ENCODE measurements at regions not wholly inside any gene's neighbourhood (a gene's known extent, or its start where the extent isn't known, plus 50 kb on each side); places are given as distances from the start of the nearest gene placed in this dataset.

DNA sequence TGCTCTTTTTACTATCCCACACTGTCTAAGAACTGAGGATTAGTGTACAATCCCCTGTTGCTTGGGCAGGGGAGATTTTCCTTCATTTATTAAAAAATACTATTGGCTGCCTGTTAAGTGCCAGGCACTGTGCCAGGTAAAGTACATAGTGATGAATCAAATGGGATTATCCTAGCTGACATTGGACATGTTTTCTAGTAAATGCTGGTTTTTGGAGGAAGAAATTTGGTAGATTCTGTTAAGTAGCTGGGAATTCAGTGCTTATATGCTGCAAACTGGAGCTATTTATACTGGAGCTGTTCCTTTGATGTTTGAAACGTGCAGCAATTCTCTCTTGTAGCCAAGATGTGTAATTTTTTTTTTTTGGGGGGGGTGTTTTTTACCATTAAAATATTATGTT lies 299.6 kb downstream of the EMP1 start:
- Histone ChIP-seq H3K4me1 (ENCODE audit: control insufficient read depth, low read length) (no peaks in the 10 kb centered on the region), H4K20me1 (ENCODE audit: control insufficient read depth, insufficient read depth, low read depth, low read length) (no peaks in the 10 kb centered on the region), H3K4me3 (ENCODE audit: low read length) (no peak overlapping the region), H3K36me3 (ENCODE audit: control insufficient read depth, low read length) (no peaks in the 10 kb centered on the region), H3K27ac (ENCODE audit: low read depth, low read length) (no peak overlapping the region), H3K9me2 (replicated peaks; ENCODE audit: control insufficient read depth, low read length) (no peaks in the 10 kb centered on the region), H3K27me3 (ENCODE audit: control insufficient read depth, low read length) (no peaks in the 10 kb centered on the region), H3F3A (ENCODE audit: control insufficient read depth, insufficient read depth) (no peaks in the 10 kb centered on the region), H3K9me3 (ENCODE audit: control insufficient read depth, insufficient read depth, low read length) (no peaks in the 10 kb centered on the region), H3K4me2 (ENCODE audit: low read length) (no peak overlapping the region), H3K79me2 (ENCODE audit: control insufficient read depth, low read length) (no peaks in the 10 kb centered on the region)
- TF ChIP-seq, protein P1, sequence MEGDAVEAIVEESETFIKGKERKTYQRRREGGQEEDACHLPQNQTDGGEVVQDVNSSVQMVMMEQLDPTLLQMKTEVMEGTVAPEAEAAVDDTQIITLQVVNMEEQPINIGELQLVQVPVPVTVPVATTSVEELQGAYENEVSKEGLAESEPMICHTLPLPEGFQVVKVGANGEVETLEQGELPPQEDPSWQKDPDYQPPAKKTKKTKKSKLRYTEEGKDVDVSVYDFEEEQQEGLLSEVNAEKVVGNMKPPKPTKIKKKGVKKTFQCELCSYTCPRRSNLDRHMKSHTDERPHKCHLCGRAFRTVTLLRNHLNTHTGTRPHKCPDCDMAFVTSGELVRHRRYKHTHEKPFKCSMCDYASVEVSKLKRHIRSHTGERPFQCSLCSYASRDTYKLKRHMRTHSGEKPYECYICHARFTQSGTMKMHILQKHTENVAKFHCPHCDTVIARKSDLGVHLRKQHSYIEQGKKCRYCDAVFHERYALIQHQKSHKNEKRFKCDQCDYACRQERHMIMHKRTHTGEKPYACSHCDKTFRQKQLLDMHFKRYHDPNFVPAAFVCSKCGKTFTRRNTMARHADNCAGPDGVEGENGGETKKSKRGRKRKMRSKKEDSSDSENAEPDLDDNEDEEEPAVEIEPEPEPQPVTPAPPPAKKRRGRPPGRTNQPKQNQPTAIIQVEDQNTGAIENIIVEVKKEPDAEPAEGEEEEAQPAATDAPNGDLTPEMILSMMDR (IDR thresholded peaks at IDR 0.05; ENCODE audit: low read depth, low read length, poor library complexity, severe bottlenecking): no peak
- no peak for TF ChIP-seq EZH2phosphoT487 (IDR thresholded peaks at IDR 0.05; ENCODE audit: borderline replicate concordance, low read length)

DNA sequence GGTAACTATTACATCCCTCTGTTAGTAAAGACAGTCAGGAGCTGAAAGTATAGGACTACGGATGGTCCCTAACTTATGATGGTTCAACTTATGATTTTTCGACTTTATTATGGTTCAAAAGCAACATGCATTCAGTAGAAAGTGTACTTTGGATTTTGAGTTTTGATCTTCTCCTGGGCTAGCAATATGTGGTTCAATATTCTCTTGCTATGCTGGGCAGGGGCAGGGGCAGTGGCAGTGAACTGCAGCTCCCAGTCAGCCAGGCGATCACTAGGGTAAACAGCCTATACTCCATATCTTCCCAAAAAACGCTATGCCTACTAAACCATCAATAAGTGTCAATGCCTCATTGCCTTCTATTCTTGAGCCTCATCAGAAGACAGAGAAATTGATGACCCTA lies 292.7 kb downstream of the EMP1 start:
- H3K9me2 ChIP-seq (replicated peaks; ENCODE audit: control insufficient read depth, low read length): no peaks in the 10 kb centered on the region
- no peak overlapping the region for H3K4me3 ChIP-seq (ENCODE audit: low read length)
- H3K4me1 ChIP-seq (ENCODE audit: control insufficient read depth, low read length): no peaks in the 10 kb centered on the region
- no peaks in the 10 kb centered on the region for H3K27me3 ChIP-seq (ENCODE audit: control insufficient read depth, low read length)
- H3K79me2 ChIP-seq (ENCODE audit: control insufficient read depth, low read length): no peaks in the 10 kb centered on the region
- H4K20me1 ChIP-seq (ENCODE audit: control insufficient read depth, insufficient read depth, low read depth, low read length): no peaks in the 10 kb centered on the region
- TF ChIP-seq, protein P1 (IDR thresholded peaks at IDR 0.05; ENCODE audit: low read depth, low read length, poor library complexity, severe bottlenecking): no peak
- no peak for TF ChIP-seq EZH2phosphoT487 (IDR thresholded peaks at IDR 0.05; ENCODE audit: borderline replicate concordance, low read length)
- H3K27ac ChIP-seq (ENCODE audit: low read depth, low read length): no peak overlapping the region
- no peaks in the 10 kb centered on the region for H3K36me3 ChIP-seq (ENCODE audit: control insufficient read depth, low read length)
- no peaks in the 10 kb centered on the region for H3F3A ChIP-seq (ENCODE audit: control insufficient read depth, insufficient read depth)
- H3K9me3 ChIP-seq (ENCODE audit: control insufficient read depth, insufficient read depth, low read length): no peaks in the 10 kb centered on the region
- H3K4me2 ChIP-seq (ENCODE audit: low read length): no peak overlapping the region

DNA sequence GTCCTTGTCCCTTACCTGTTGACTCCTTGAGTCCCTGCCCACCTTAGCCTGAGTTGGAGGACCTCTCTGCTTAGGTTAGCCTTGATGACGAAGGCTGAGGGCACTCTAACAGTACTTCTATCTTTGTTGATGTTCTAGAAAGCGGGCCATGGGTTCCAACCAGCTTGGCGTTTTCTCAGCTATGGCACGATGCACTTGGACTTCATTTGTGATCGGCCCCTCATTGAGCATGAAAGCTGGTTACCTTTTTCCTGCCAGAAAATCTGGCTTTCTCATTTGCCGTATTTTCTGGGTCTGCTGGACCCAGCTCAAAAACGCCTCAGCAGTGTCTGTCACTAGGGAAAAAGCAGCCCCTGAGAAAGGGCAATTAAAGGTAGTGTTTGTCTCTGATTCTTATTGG lies 290.8 kb downstream of the EMP1 start:
- no peaks in the 10 kb centered on the region for H3K9me2 ChIP-seq (replicated peaks; ENCODE audit: control insufficient read depth, low read length)
- H3K4me1 ChIP-seq (ENCODE audit: control insufficient read depth, low read length): no peaks in the 10 kb centered on the region
- H3K27ac ChIP-seq (ENCODE audit: low read depth, low read length): no peak overlapping the region
- no peak overlapping the region for H3K4me3 ChIP-seq (ENCODE audit: low read length)
- H4K20me1 ChIP-seq (ENCODE audit: control insufficient read depth, insufficient read depth, low read depth, low read length): no peaks in the 10 kb centered on the region
- TF ChIP-seq, protein P1 (IDR thresholded peaks at IDR 0.05; ENCODE audit: low read depth, low read length, poor library complexity, severe bottlenecking): no peak
- TF ChIP-seq EZH2phosphoT487 (IDR thresholded peaks at IDR 0.05; ENCODE audit: borderline replicate concordance, low read length): no peak
- no peak overlapping the region for H3K4me2 ChIP-seq (ENCODE audit: low read length)
- H3F3A ChIP-seq (ENCODE audit: control insufficient read depth, insufficient read depth): no peaks in the 10 kb centered on the region
- no peaks in the 10 kb centered on the region for H3K27me3 ChIP-seq (ENCODE audit: control insufficient read depth, low read length)
- no peaks in the 10 kb centered on the region for H3K79me2 ChIP-seq (ENCODE audit: control insufficient read depth, low read length)
- H3K36me3 ChIP-seq (ENCODE audit: control insufficient read depth, low read length): no peaks in the 10 kb centered on the region
- H3K9me3 ChIP-seq (ENCODE audit: control insufficient read depth, insufficient read depth, low read length): no peaks in the 10 kb centered on the region

DNA sequence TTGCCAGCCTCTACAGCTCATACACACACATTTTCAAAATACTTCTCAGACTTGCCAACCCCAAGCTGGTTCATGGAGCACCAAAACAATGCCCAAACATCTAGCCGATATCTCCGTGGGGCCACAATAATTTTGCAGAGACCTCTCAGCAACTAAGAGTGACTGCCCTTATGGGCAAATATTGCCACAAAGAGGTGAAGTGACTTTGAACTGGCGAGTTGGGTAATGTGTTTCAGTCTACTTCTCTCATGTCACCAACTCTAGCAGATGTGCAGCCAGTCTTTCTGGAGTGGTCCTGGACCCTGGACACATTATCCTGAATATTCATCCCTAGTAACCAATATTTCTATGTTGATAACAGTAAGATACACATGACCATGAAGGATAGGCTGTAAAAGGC lies 290.3 kb downstream of the EMP1 start:
- no peaks in the 10 kb centered on the region for H3K79me2 ChIP-seq (ENCODE audit: control insufficient read depth, low read length)
- H3K9me3 ChIP-seq (ENCODE audit: control insufficient read depth, insufficient read depth, low read length): no peaks in the 10 kb centered on the region
- H3K27ac ChIP-seq (ENCODE audit: low read depth, low read length): no peak overlapping the region
- H3F3A ChIP-seq (ENCODE audit: control insufficient read depth, insufficient read depth): no peaks in the 10 kb centered on the region
- H3K27me3 ChIP-seq (ENCODE audit: control insufficient read depth, low read length): no peaks in the 10 kb centered on the region
- no peak overlapping the region for H3K4me2 ChIP-seq (ENCODE audit: low read length)
- H3K4me3 ChIP-seq (ENCODE audit: low read length): no peak overlapping the region
- no peak for TF ChIP-seq EZH2phosphoT487 (IDR thresholded peaks at IDR 0.05; ENCODE audit: borderline replicate concordance, low read length)
- TF ChIP-seq, protein P1 (IDR thresholded peaks at IDR 0.05; ENCODE audit: low read depth, low read length, poor library complexity, severe bottlenecking): no peak
- H3K9me2 ChIP-seq (replicated peaks; ENCODE audit: control insufficient read depth, low read length): no peaks in the 10 kb centered on the region
- no peaks in the 10 kb centered on the region for H3K36me3 ChIP-seq (ENCODE audit: control insufficient read depth, low read length)
- H4K20me1 ChIP-seq (ENCODE audit: control insufficient read depth, insufficient read depth, low read depth, low read length): no peaks in the 10 kb centered on the region
- no peaks in the 10 kb centered on the region for H3K4me1 ChIP-seq (ENCODE audit: control insufficient read depth, low read length)
